Muscle of leg (tissue), 3 donors: ENCODE measurements at regions not wholly inside any gene's neighbourhood (a gene's known extent, or its start where the extent isn't known, plus 50 kb on each side); places are given as distances from the start of the nearest gene placed in this dataset.
A peak's percentile ranks its signal among the peaks of the same experiment; 100 is the strongest.

Experiments
- DNase-seq: peaks from one replicate; pipeline ENCODE4 v3.0.0; 2013
- H3K27ac ChIP-seq: one replicate; pipeline ENCODE4 v1.5.1; 2013; ENCODE audit warnings: mild to moderate bottlenecking, low read length, control low read depth
- H3K27me3 ChIP-seq: one replicate; pipeline ENCODE4 v1.6.1; 2013; ENCODE audit warnings: low read length; ENCODE audit not compliant: control insufficient read depth, insufficient read depth
- H3K36me3 ChIP-seq: one replicate; pipeline ENCODE4 v1.6.1; 2013; ENCODE audit warnings: low read length; ENCODE audit not compliant: control insufficient read depth, insufficient read depth
- H3K4me1 ChIP-seq: one replicate; pipeline ENCODE4 v1.6.1; 2013; ENCODE audit warnings: low read length; ENCODE audit not compliant: control insufficient read depth, insufficient read depth
- H3K4me3 ChIP-seq: one replicate; pipeline ENCODE4 v1.5.1; 2013; ENCODE audit warnings: low read length, control low read depth
- H3K9me3 ChIP-seq: replicated peaks from 2 replicates; pipeline ENCODE4 v1.6.1; 2013; ENCODE audit warnings: low read depth, low read length; ENCODE audit not compliant: control insufficient read depth
- WGBS: methylation state at CpG from one replicate; pipeline ENCODE4 v1.1.5; 2013; ENCODE audit warnings: missing lambda C conversion rate; ENCODE audit not compliant: insufficient coverage; 5-methylcytosine and 5-hydroxymethylcytosine counted together

- no peaks in the 10 kb centered on the region for H3K4me1 ChIP-seq
Measured at GRCh38 chr5:64110222-64110621, 55.4 kb upstream of the RNF180 start.

GRCh38 chr5:64108674-64109073, 57.0 kb upstream of the RNF180 start:
- DNase-seq, result no peak
- Histone ChIP-seq H3K27ac (no peak overlapping the region), H3K9me3 (peaks cover 2% of the 10 kb centered on the region), H3K27me3 (no peaks in the 10 kb centered on the region), H3K4me3 (no peak overlapping the region), H3K36me3 (no peaks in the 10 kb centered on the region), H3K4me1 (no peaks in the 10 kb centered on the region)
- WGBS, result 41% methylated on average over 2 of the region's 4 CpGs

More at GRCh38 chr5:64110222-64110621, 55.4 kb upstream of the RNF180 start:
- no CpG with 5 or more reads among the region's 2 CpGs for WGBS
- no peak overlapping the region for H3K27ac ChIP-seq
- H3K4me3 ChIP-seq, result no peak overlapping the region
- H3K9me3 ChIP-seq, result peaks cover 2% of the 10 kb centered on the region
- no peaks in the 10 kb centered on the region for H3K27me3 ChIP-seq
- H3K36me3 ChIP-seq, result no peaks in the 10 kb centered on the region
- no peak for DNase-seq

- Histone ChIP-seq H3K4me1 (no peaks in the 10 kb centered on the region), H3K27me3 (no peaks in the 10 kb centered on the region), H3K4me3 (no peak overlapping the region), H3K27ac (no peak overlapping the region), H3K36me3 (no peaks in the 10 kb centered on the region), H3K9me3 (peaks cover 8% of the 10 kb centered on the region)
- DNase-seq, result no peak
- WGBS, result no CpG with 5 or more reads among the region's 1 CpG
Measured at GRCh38 chr5:64100203-64100602, 65.4 kb upstream of the RNF180 start.

- H3K4me3 ChIP-seq, result no peak overlapping the region
Measured at GRCh38 chr5:64096771-64097170, 68.9 kb upstream of the RNF180 start.

GRCh38 chr5:64077589-64077988, 88.1 kb upstream of the RNF180 start:
- Histone ChIP-seq H3K4me1 (no peaks in the 10 kb centered on the region), H3K27me3 (no peaks in the 10 kb centered on the region), H3K4me3 (no peak overlapping the region), H3K36me3 (no peaks in the 10 kb centered on the region), H3K27ac (no peak overlapping the region), H3K9me3 (no peaks in the 10 kb centered on the region)
- no peak for DNase-seq
- 74% methylated on average over 3 of the region's 8 CpGs for WGBS

More at GRCh38 chr5:64096771-64097170, 68.9 kb upstream of the RNF180 start:
- Histone ChIP-seq H3K4me1 (no peaks in the 10 kb centered on the region), H3K27me3 (no peaks in the 10 kb centered on the region), H3K36me3 (no peaks in the 10 kb centered on the region), H3K27ac (no peak overlapping the region), H3K9me3 (peaks cover 8% of the 10 kb centered on the region)
- DNase-seq, result no peak

- peak; percentile 11 for DNase-seq
- no peaks in the 10 kb centered on the region for H3K4me1 ChIP-seq
Measured at GRCh38 chr5:64074533-64074932, 91.1 kb upstream of the RNF180 start.

GRCh38 chr5:64069486-64069885, 96.2 kb upstream of the RNF180 start:
- Histone ChIP-seq H3K27me3 (no peaks in the 10 kb centered on the region), H3K9me3 (no peaks in the 10 kb centered on the region), H3K4me3 (no peak overlapping the region), H3K27ac (no peak overlapping the region), H3K4me1 (no peaks in the 10 kb centered on the region), H3K36me3 (no peaks in the 10 kb centered on the region)
- no peak for DNase-seq

More at GRCh38 chr5:64074533-64074932, 91.1 kb upstream of the RNF180 start:
- Histone ChIP-seq H3K27me3 (no peaks in the 10 kb centered on the region), H3K4me3 (no peak overlapping the region), H3K36me3 (no peaks in the 10 kb centered on the region), H3K9me3 (no peaks in the 10 kb centered on the region), H3K27ac (no peak overlapping the region)
- WGBS, result no CpG with 5 or more reads among the region's 2 CpGs

GRCh38 chr5:64050296-64050695, 88.1 kb upstream of the HTR1A start:
- Histone ChIP-seq H3K27ac (no peak overlapping the region), H3K4me3 (no peak overlapping the region), H3K9me3 (peaks cover 20% of the 10 kb centered on the region), H3K36me3 (no peaks in the 10 kb centered on the region), H3K27me3 (no peaks in the 10 kb centered on the region), H3K4me1 (no peaks in the 10 kb centered on the region)
- no peak for DNase-seq

- WGBS, result 100% methylated on average over 1 of the region's 3 CpGs
- no peaks in the 10 kb centered on the region for H3K4me1 ChIP-seq
- peaks cover 34% of the 10 kb centered on the region for H3K9me3 ChIP-seq
Measured at GRCh38 chr5:64040490-64040889, 78.2 kb upstream of the HTR1A start.

GRCh38 chr5:64026493-64026892, 64.2 kb upstream of the HTR1A start:
- H3K4me1 ChIP-seq, result no peaks in the 10 kb centered on the region
- no peaks in the 10 kb centered on the region for H3K36me3 ChIP-seq
- no peak for DNase-seq
- no CpG with 5 or more reads among the region's 2 CpGs for WGBS
- H3K4me3 ChIP-seq, result no peak overlapping the region
- H3K27me3 ChIP-seq, result no peaks in the 10 kb centered on the region
- no peaks in the 10 kb centered on the region for H3K9me3 ChIP-seq
- H3K27ac ChIP-seq, result no peak overlapping the region

More at GRCh38 chr5:64040490-64040889, 78.2 kb upstream of the HTR1A start:
- Histone ChIP-seq H3K27ac (no peak overlapping the region), H3K4me3 (no peak overlapping the region), H3K36me3 (no peaks in the 10 kb centered on the region), H3K27me3 (no peaks in the 10 kb centered on the region)
- no peak for DNase-seq

GRCh38 chr5:64019746-64020145, 57.5 kb upstream of the HTR1A start:
- Histone ChIP-seq H3K4me3 (no peak overlapping the region), H3K27me3 (no peaks in the 10 kb centered on the region), H3K9me3 (no peaks in the 10 kb centered on the region), H3K4me1 (no peaks in the 10 kb centered on the region), H3K27ac (no peak overlapping the region), H3K36me3 (no peaks in the 10 kb centered on the region)
- WGBS, result 83% methylated on average over 1 of the region's 2 CpGs
- DNase-seq, result no peak
